GM12872 (cell line): ENCODE measurements at regions not wholly inside any gene's neighbourhood (a gene's known extent, or its start where the extent isn't known, plus 50 kb on each side); places are given as distances from the start of the nearest gene placed in this dataset.

ENCODE experiments used
- TF ChIP-seq, protein P1 (sequence below): IDR thresholded peaks from 3 replicates; pipeline ENCODE4 v1.5.1; 2011; ENCODE audit warnings: low read depth, mild to moderate bottlenecking, low read length, moderate library complexity; ENCODE audit not compliant: insufficient read depth

DNA sequence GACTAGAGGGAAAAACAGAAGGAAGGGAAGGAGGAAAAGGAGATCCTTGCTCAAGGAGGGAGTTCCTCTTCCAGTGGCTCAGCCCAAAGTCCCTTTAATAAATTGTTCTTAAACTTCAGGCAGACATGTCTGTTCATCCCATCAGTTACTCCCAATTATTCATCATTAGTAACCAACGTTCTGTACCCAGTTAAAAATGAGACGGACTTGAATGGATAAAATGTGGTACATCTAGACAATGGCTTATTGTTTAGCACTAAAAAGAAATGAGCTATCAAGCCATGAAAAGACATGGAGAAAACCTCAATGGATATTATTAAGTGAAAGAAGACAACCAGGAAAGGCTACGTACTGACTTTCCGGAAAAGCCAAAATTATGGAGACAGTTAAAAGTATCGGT is 50.8 kb upstream of the ACSL3 start:
- TF ChIP-seq, protein P1, sequence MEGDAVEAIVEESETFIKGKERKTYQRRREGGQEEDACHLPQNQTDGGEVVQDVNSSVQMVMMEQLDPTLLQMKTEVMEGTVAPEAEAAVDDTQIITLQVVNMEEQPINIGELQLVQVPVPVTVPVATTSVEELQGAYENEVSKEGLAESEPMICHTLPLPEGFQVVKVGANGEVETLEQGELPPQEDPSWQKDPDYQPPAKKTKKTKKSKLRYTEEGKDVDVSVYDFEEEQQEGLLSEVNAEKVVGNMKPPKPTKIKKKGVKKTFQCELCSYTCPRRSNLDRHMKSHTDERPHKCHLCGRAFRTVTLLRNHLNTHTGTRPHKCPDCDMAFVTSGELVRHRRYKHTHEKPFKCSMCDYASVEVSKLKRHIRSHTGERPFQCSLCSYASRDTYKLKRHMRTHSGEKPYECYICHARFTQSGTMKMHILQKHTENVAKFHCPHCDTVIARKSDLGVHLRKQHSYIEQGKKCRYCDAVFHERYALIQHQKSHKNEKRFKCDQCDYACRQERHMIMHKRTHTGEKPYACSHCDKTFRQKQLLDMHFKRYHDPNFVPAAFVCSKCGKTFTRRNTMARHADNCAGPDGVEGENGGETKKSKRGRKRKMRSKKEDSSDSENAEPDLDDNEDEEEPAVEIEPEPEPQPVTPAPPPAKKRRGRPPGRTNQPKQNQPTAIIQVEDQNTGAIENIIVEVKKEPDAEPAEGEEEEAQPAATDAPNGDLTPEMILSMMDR, result no peak
